OCI-LY3 (cell line): ENCODE measurements at regions not wholly inside any gene's neighbourhood (a gene's known extent, or its start where the extent isn't known, plus 50 kb on each side); places are given as distances from the start of the nearest gene placed in this dataset.

Experiments
- H2AFZ ChIP-seq: fragments of 200-600, 300-600 bp; shearing (Covaris generic); 2 replicates; pipeline ENCODE4 v1.6.0; 2014; ENCODE audit warnings: antibody characterized with exemption, low read depth, low read length
- H3K27ac ChIP-seq: fragments of 200-600, 300-600 bp; sonication (generic); 2 replicates; pipeline ENCODE4 v1.5.1; 2014; ENCODE audit warnings: mild to moderate bottlenecking, low read length, moderate library complexity, mixed read lengths
- H3K27me3 ChIP-seq: fragments of 200-600, 300-600 bp; sonication (generic); 2 replicates; pipeline ENCODE4 v1.6.1; 2014; ENCODE audit warnings: low read depth, low read length, mixed read lengths
- H3K36me3 ChIP-seq: fragments of 200-600, 300-600 bp; sonication (generic); replicated peaks from 2 replicates; pipeline ENCODE3; 2014; ENCODE audit warnings: low read depth, low read length, mixed read lengths
- H3K4me1 ChIP-seq: fragments of 300-600, 200-600 bp; sonication (generic); 2 replicates; pipeline ENCODE4 v1.6.1; 2014; ENCODE audit warnings: low read length, mixed read lengths
- H3K4me2 ChIP-seq: fragments of 200-600, 300-600 bp; sonication (generic); 2 replicates; pipeline ENCODE4 v1.6.1; 2014; ENCODE audit warnings: low read length, mixed read lengths
- H3K4me3 ChIP-seq: fragments of 300-600, 200-600 bp; sonication (generic); 2 replicates; pipeline ENCODE4 v1.5.1; 2014; ENCODE audit warnings: antibody characterized with exemption, mild to moderate bottlenecking, low read length, moderate library complexity
- H3K79me2 ChIP-seq: fragments of 300-600, 200-600 bp; shearing (Covaris generic); 2 replicates; pipeline ENCODE4 v1.6.1; 2014; ENCODE audit warnings: mild to moderate bottlenecking, low read length, mixed read lengths
- H3K9ac ChIP-seq: fragments of 300-600, 200-600 bp; shearing (Covaris generic); 2 replicates; pipeline ENCODE4 v1.6.0; 2014; ENCODE audit warnings: mild to moderate bottlenecking, low read length, moderate library complexity
- H3K9me3 ChIP-seq: fragments of 200-600, 300-600 bp; shearing (Covaris generic); 2 replicates; pipeline ENCODE4 v1.6.1; 2014; ENCODE audit warnings: low read length, mixed read lengths; ENCODE audit not compliant: insufficient read depth
- H4K20me1 ChIP-seq: fragments of 200-600, 300-600 bp; sonication (generic); 2 replicates; pipeline ENCODE4 v1.6.1; 2016; ENCODE audit warnings: low read length, mixed read lengths; ENCODE audit not compliant: insufficient read depth
- CTCF ChIP-seq: fragments of 200-600, 300-600 bp; sonication (generic); IDR thresholded peaks from 2 replicates; pipeline ENCODE4 v1.5.1; 2014; ENCODE audit warnings: antibody characterized with exemption, low read length, low read depth
- EZH2phosphoT487 ChIP-seq: fragments of 200-600 bp; shearing (Covaris generic); IDR thresholded peaks from 2 replicates; pipeline ENCODE4 v1.6.1; 2018; ENCODE audit warnings: antibody characterized with exemption, mixed run types, low read depth

- Histone ChIP-seq H3K9me3 (0 out of 2 replicates have a peak, but pooled peaks cover 1% of the 10 kb centered on the region), H3K9ac (no peak overlapping the region), H3K27me3 (peaks cover 29% of the 10 kb centered on the region), H3K4me3 (no peak overlapping the region), H3K27ac (no peak overlapping the region), H4K20me1 (no peaks in the 10 kb centered on the region), H3K36me3 (no peaks in the 10 kb centered on the region), H2AFZ (no peak overlapping the region), H3K79me2 (no peaks in the 10 kb centered on the region), H3K4me2 (no peak overlapping the region), H3K4me1 (no peaks in the 10 kb centered on the region)
- TF ChIP-seq EZH2phosphoT487 = no peak
- TF ChIP-seq CTCF = no peak
Observed at GRCh38 chr2:65482971-65483370, 50.6 kb upstream of the SPRED2 start.
